GM19043 (cell line): ENCODE measurements at regions not wholly inside any gene's neighbourhood (a gene's known extent, or its start where the extent isn't known, plus 50 kb on each side); places are given as distances from the start of the nearest gene placed in this dataset.

Experiments
- ATAC-seq: cut with Tn5 transposase; IDR thresholded peaks from one replicate; pipeline ENCODE4 v1.9.1; 2021; ENCODE audit warnings: low read depth; ENCODE audit not compliant: unreplicated experiment

DNA sequence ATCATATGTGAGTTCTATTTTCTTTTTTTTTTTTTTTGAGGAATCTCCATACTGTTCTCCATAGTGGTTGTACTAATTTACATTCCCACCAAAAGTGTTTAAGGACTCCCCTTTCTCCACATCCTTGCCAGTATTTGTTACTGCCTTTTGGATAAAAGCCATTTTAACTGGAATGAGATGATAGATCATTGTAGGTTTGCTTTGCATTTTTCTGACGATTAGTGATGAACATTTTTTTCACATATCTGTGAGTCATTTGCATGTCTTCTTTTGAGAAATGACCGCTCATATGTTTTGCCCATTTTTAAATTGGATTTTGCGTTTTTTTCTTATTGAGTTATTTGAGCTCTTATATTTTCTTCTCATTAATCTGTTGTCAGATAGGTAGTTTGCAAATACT is 394.8 kb downstream of the LRFN5 start:
- ATAC-seq, result no peak

- no peak for ATAC-seq
These were observed 393.8 kb downstream of the LRFN5 start for GRCh38 chr14:42000450-42000849.

GRCh38 chr14:41993687-41994086 is 387.0 kb downstream of the LRFN5 start:
- no peak for ATAC-seq

DNA sequence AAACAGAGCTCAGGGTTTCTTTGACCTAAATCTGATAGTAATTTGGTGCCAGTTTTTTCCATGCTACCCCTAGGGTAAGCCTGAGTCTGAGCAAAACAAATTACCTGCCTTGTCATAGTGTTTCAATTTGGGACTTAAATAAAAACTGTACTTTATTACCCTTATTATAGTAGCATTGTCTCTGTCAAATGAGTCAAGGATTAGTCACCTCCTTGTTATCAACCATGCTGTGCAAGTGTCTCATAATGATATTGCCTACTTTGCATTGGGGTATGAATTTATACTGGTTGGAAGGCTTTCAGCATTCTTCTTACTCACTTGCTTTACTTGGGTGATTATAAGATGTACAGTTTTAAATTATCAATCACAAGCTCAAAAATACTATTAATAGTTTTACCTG is 380.0 kb downstream of the LRFN5 start:
- ATAC-seq, result no peak

DNA sequence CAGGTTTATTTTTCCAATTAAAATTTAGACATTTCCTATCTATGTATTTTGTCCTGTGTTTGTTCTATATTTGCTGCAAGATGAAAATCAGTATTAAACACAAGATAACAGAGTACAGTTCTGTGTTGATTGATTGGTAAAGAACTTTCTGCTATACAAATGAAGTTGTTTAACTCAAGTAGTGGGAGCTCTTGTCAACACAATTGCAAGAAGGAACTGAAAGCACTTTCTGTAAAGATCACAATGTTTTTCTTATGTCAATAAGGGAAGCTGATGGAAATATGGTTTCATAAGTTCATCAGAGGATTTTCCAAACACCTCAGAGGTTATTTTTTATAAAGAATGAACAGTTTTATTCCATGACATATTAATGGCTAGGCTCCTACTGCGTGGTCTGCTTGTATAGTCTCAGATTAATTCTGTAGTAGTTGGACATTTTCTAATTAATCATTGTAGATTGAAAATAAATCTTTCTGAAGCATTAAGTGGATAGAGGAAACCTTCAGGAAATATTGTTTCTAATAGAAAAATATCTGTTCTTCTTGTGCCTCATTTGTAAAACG is 379.5 kb downstream of the LRFN5 start:
- no peak for ATAC-seq

- no peak for ATAC-seq
These were observed 366.5 kb downstream of the LRFN5 start for GRCh38 chr14:41973178-41973577.

DNA sequence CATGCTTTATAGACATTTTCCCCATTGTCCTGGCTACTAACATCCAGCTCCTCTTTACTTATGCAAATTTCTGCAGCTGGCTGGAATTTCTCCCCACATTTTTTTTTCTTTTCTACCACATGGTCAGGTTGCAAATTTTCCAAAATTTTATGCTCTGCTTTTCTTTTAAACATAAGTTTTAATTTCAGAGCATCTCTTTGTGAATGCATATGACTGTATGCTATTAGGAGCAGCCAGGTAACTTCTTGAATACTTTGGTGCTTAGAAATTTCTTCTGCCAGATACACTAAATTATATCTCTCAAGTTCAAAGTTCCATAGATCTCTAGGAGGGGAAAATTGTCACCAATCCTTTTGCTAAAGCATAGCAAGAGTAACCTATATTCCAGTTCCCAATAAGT is 365.9 kb downstream of the LRFN5 start:
- ATAC-seq, result no peak

GRCh38 chr14:41960281-41960680 is 353.6 kb downstream of the LRFN5 start:
- ATAC-seq, result no peak

GRCh38 chr14:41957459-41957858 is 350.8 kb downstream of the LRFN5 start:
- no peak for ATAC-seq
